ENCODE measurements at regions not wholly inside any gene's neighbourhood (a gene's known extent, or its start where the extent isn't known, plus 50 kb on each side); places are given as distances from the start of the nearest gene placed in this dataset.

- Histone ChIP-seq H3K23ac (ENCODE audit: low read depth, low read length) (no peak overlapping the region), H3K18ac (ENCODE audit: low read depth, low read length) (no peak overlapping the region), H3K9me3 (ENCODE audit: control insufficient read depth, insufficient read depth, low read length) (no peaks in the 10 kb centered on the region), H4K5ac (ENCODE audit: low read depth, low read length) (no peak overlapping the region), H3K79me1 (ENCODE audit: low read depth in 1 of 2, low read length in 2 of 2) (no peaks in the 10 kb centered on the region), H3K14ac (replicated peaks; ENCODE audit: low read depth, low read length) (no peak overlapping the region), H4K8ac (ENCODE audit: low read depth in 2 of 2, low read length in 2 of 2) (no peak overlapping the region), H4K20me1 (ENCODE audit: insufficient read depth, low read length) (no peaks in the 10 kb centered on the region), H2AFZ (replicated peaks; ENCODE audit: low read length, poor library complexity) (no peak overlapping the region), H3K27ac (ENCODE audit: insufficient read depth, low read length) (no peak overlapping the region), H3K4me3 (ENCODE audit: insufficient read depth, low read depth, low read length) (no peak overlapping the region), H2BK120ac (ENCODE audit: low read depth, low read length) (no peak overlapping the region), H2BK5ac (ENCODE audit: low read depth, low read length, poor library complexity, severe bottlenecking) (no peak overlapping the region), H3K4me2 (ENCODE audit: low read depth, low read length) (no peak overlapping the region), H2AK9ac (replicated peaks; ENCODE audit: low read depth, low read length, poor library complexity) (no peak overlapping the region), H3K4ac (ENCODE audit: low read depth, low read length) (no peak overlapping the region), H3K4me1 (ENCODE audit: control insufficient read depth, insufficient read depth, low read length) (no peaks in the 10 kb centered on the region), H2BK15ac (ENCODE audit: low read depth, low read length) (no peak overlapping the region), H3K9me1 (ENCODE audit: insufficient read depth, low read length) (no peaks in the 10 kb centered on the region), H3K9ac (ENCODE audit: low read depth, low read length) (no peak overlapping the region), H2AK5ac (ENCODE audit: low read depth, low read length) (no peak overlapping the region), H2BK20ac (ENCODE audit: low read depth, low read length) (no peak overlapping the region), H3K56ac (ENCODE audit: extremely low read depth, insufficient read depth, low read length) (no peak overlapping the region), H3K36me3 (ENCODE audit: control insufficient read depth, insufficient read depth, low read length) (no peaks in the 10 kb centered on the region), H3K27me3 (ENCODE audit: control insufficient read depth, insufficient read depth, low read length) (peaks cover 13% of the 10 kb centered on the region), H4K91ac (ENCODE audit: insufficient read depth, low read depth, low read length) (no peak overlapping the region)
- TF ChIP-seq RAD21 (IDR thresholded peaks at IDR 0.05; ENCODE audit: low read length) (peak; percentile 78), USF2 (IDR thresholded peaks at IDR 0.05; ENCODE audit: low read depth, low read length) (no peak), SMC3 (IDR thresholded peaks at IDR 0.05; ENCODE audit: low read depth, low read length) (peak; percentile 63), NFE2L2 (IDR thresholded peaks at IDR 0.05; ENCODE audit: low read depth, low read length) (no peak), CTCF (conservative IDR thresholded peaks at IDR 0.05; ENCODE audit: low read depth, low read length) (peak; percentile 67)
- ChIA-PET CTCF (interaction anchor here (0.6 to 1.7 kb wide), 14 partner anchors 15 to 999 kb away, joined by 3 to 14 read pairs (median 6); no protein-coding TSS in a partner anchor), POLR2A (ENCODE audit: unreplicated experiment) (no interaction called here)
- in situ Hi-C loops (cut with MboI; ENCODE audit: low sequenced_read_pairs): loop anchor here (5.0 to 10.0 kb wide), 2 partner anchors 90 to 277 kb away; no protein-coding TSS in a partner anchor
- peak; percentile 72 for ATAC-seq (ENCODE audit: low read depth)
- intact Hi-C loops (cut with micrococcal nuclease): loop anchor here (1.0 kb wide), 3 partner anchors 92 to 281 kb away; no protein-coding TSS in a partner anchor
- dilution Hi-C loops (cut with HindIII; ENCODE audit: low sequenced_read_pairs, unreplicated experiment): no loop called here
- DNase-seq: peak; percentile 54
- WGBS, 2 experiments (ENCODE audit: extremely low coverage in 2 of 2, insufficient read length in 1 of 2): no CpG with 5 or more reads among the region's 3 CpGs
- BruUV-seq (replicated peaks): no TSS peak
Measured at GRCh38 chr5:36414869-36415282, 113.2 kb upstream of the RANBP3L start.

Measured in IMR-90 (cell line).